Endothelial cell (in vitro differentiated cells): ENCODE measurements at regions not wholly inside any gene's neighbourhood (a gene's known extent, or its start where the extent isn't known, plus 50 kb on each side); places are given as distances from the start of the nearest gene placed in this dataset.

ENCODE experiments used
- DNase-seq: peaks from one replicate; pipeline ENCODE4 v3.0.0; 2021; ENCODE audit warnings: low spot score
- H3K27ac Mint-ChIP-seq: one replicate; pipeline ENCODE4 v1.8.0; 2021; ENCODE audit warnings: mixed read lengths, inconsistent platforms; ENCODE audit not compliant: unreplicated experiment
- H3K27me3 Mint-ChIP-seq: one replicate; pipeline ENCODE4 v1.8.0; 2021; ENCODE audit warnings: mild to moderate bottlenecking, moderate library complexity, mixed read lengths, inconsistent platforms; ENCODE audit not compliant: unreplicated experiment
- H3K36me3 Mint-ChIP-seq: one replicate; pipeline ENCODE4 v1.8.0; 2021; ENCODE audit warnings: mild to moderate bottlenecking, low read depth, mixed read lengths, inconsistent platforms; ENCODE audit not compliant: unreplicated experiment
- H3K4me1 Mint-ChIP-seq: one replicate; pipeline ENCODE4 v1.8.0; 2021; ENCODE audit warnings: mild to moderate bottlenecking, mixed read lengths, inconsistent platforms; ENCODE audit not compliant: unreplicated experiment
- H3K4me3 Mint-ChIP-seq: one replicate; pipeline ENCODE4 v1.8.0; 2021; ENCODE audit warnings: mild to moderate bottlenecking, mixed read lengths, inconsistent platforms; ENCODE audit not compliant: unreplicated experiment
- H3K9me3 Mint-ChIP-seq: one replicate; pipeline ENCODE4 v1.8.0; 2021; ENCODE audit warnings: mixed read lengths, inconsistent platforms; ENCODE audit not compliant: unreplicated experiment
- TF ChIP-seq, protein P1 (sequence below): fragments of 200-600 bp; sonication (generic); IDR thresholded peaks from one replicate; pipeline ENCODE4 v1.5.0; 2021; ENCODE audit warnings: antibody characterized with exemption; ENCODE audit not compliant: unreplicated experiment

GRCh38 chr5:135216471-135217343, 182.3 kb downstream of the MACROH2A1 start:
- no peak for DNase-seq
- Mint-ChIP-seq H3K27ac (no peak overlapping the region), H3K4me3 (no peak overlapping the region), H3K4me1 (peaks cover 16% of the 10 kb centered on the region), H3K9me3 (no peaks in the 10 kb centered on the region), H3K36me3 (no peaks in the 10 kb centered on the region), H3K27me3 (no peaks in the 10 kb centered on the region)
- TF ChIP-seq, protein P1, sequence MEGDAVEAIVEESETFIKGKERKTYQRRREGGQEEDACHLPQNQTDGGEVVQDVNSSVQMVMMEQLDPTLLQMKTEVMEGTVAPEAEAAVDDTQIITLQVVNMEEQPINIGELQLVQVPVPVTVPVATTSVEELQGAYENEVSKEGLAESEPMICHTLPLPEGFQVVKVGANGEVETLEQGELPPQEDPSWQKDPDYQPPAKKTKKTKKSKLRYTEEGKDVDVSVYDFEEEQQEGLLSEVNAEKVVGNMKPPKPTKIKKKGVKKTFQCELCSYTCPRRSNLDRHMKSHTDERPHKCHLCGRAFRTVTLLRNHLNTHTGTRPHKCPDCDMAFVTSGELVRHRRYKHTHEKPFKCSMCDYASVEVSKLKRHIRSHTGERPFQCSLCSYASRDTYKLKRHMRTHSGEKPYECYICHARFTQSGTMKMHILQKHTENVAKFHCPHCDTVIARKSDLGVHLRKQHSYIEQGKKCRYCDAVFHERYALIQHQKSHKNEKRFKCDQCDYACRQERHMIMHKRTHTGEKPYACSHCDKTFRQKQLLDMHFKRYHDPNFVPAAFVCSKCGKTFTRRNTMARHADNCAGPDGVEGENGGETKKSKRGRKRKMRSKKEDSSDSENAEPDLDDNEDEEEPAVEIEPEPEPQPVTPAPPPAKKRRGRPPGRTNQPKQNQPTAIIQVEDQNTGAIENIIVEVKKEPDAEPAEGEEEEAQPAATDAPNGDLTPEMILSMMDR, result no peak

DNA sequence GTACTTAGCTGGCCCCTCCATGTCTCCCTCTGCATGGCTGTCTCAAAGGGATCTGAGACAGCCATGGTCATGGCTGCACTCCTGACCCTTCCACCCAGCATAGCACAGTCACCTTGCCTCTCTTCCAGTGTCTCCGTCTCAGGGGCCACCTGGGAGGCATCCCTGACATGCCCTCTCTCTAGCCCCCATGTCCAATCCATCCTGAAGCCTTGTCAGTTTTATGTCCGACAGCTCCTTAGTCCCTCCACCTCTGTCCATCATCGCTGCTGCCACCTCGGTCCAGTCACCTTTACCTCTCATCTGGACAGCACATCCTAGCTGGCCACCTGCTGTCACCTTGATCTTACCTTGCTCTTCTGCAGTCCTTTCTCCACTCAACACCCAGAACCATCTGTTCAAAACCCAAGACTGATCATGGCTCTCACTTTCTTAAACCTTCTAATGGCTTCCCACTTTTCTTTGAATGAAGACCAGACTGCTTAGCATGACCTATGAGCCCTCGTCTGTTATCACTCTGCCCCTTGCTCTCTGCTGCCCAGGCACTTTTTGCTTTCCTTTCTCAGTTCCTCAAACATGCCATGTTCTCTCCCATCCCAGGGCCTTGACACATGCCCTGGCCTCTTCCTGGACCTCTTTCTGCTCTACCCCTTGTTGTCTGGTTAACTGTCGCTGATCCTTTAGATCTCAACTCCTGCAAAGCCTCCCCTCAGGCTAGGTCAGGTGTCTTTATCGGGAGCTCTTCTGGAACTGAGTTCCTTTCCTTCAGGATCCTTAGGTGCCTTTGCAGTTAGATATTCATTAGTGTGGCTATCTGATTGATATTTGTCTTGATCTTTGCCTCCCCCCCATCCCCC, 181.8 kb upstream of the PITX1 start:
- Mint-ChIP-seq H3K4me1 (peaks cover 16% of the 10 kb centered on the region), H3K27ac (no peak overlapping the region), H3K4me3 (no peak overlapping the region), H3K9me3 (no peaks in the 10 kb centered on the region), H3K36me3 (no peaks in the 10 kb centered on the region), H3K27me3 (no peaks in the 10 kb centered on the region)
- TF ChIP-seq, protein P1, result no peak
- no peak for DNase-seq

- H3K27ac Mint-ChIP-seq, result no peak overlapping the region
- peaks cover 1% of the 10 kb centered on the region for H3K27me3 Mint-ChIP-seq
- H3K36me3 Mint-ChIP-seq, result no peaks in the 10 kb centered on the region
- H3K4me3 Mint-ChIP-seq, result no peak overlapping the region
- no peak for DNase-seq
- H3K9me3 Mint-ChIP-seq, result no peaks in the 10 kb centered on the region
- H3K4me1 Mint-ChIP-seq, result peaks cover 16% of the 10 kb centered on the region
- TF ChIP-seq, protein P1, result no peak
Measured at GRCh38 chr5:135214897-135215616, 181.0 kb upstream of the PITX1 start.

DNA sequence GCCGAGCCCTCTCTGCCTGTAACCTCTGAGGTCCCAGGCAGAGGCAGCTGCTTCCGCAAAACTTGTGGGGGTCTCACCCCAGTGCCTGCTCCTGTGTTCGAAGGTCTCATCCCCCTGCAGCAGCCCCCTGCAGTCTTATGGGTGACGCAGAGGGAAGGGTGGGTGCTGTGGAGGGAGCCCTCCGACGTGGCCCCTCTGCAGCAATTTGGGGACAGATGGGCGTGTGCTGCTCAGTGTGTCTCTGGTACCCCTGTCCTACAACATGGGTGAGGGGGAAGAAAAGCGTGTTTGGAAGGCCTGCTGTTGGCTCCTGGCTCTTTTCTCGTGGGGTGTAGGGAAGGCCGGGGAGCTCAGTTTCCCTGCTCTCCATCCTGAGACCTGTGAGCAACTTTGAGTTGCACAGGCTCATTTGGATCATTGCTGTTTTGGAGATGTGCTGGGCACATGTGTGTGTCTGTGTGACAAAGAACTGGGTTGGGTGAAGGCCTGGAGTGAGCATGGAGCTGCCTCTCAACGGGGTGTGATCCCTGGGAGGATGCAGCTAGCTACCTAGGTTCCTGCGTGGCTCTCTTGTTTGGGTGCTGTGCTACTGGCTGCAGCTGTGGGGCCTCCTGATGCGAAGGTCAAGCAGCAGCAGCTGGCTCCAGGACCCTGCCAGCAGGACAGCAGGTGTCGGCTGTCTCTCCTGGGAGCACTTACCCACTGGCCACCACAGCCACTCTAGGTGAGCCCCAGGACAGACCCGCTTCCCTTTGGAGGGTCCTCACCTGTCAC, 179.6 kb upstream of the PITX1 start:
- TF ChIP-seq, protein P1, result no peak
- Mint-ChIP-seq H3K27ac (no peak overlapping the region), H3K9me3 (no peaks in the 10 kb centered on the region), H3K4me3 (no peak overlapping the region), H3K4me1 (peaks cover 16% of the 10 kb centered on the region), H3K27me3 (peaks cover 3% of the 10 kb centered on the region), H3K36me3 (no peaks in the 10 kb centered on the region)
- no peak for DNase-seq
